PFSK-1 (cell line): ENCODE measurements at regions not wholly inside any gene's neighbourhood (a gene's known extent, or its start where the extent isn't known, plus 50 kb on each side); places are given as distances from the start of the nearest gene placed in this dataset.

ENCODE experiments used
- FOXP2 ChIP-seq: optimal IDR thresholded peaks from 2 replicates; pipeline ENCODE3; 2011; ENCODE audit warnings: borderline replicate concordance, control low read depth, inconsistent platforms; ENCODE audit not compliant: insufficient read depth; ENCODE audit errors: extremely low read length, extremely low read depth
- POLR2AphosphoS5 ChIP-seq: IDR thresholded peaks from 2 replicates; pipeline ENCODE4 v1.6.1; 2012; ENCODE audit warnings: low read depth, mild to moderate bottlenecking, control low read depth, low read length, moderate library complexity
- REST ChIP-seq, 2 experiments: IDR thresholded peaks; 2 replicates each; pipeline versions ENCODE4 v1.6.1 to v1.8.0; 2011 to 2012; ENCODE audit warnings: low read depth in 2 of 2, low read length in 2 of 2, control low read depth in 1 of 2, inconsistent platforms in 1 of 2, mild to moderate bottlenecking in 1 of 2, moderate library complexity in 1 of 2; ENCODE audit not compliant: insufficient read depth in 1 of 2
- SIN3A ChIP-seq: IDR thresholded peaks from 2 replicates; pipeline ENCODE4 v1.6.1; 2012; ENCODE audit warnings: mild to moderate bottlenecking, low read length, moderate library complexity, borderline replicate concordance; ENCODE audit not compliant: insufficient read depth
- TAF1 ChIP-seq: IDR thresholded peaks from 2 replicates; pipeline ENCODE4 v1.6.1; 2012; ENCODE audit warnings: low read length, control low read depth, borderline replicate concordance; ENCODE audit not compliant: insufficient read depth

DNA sequence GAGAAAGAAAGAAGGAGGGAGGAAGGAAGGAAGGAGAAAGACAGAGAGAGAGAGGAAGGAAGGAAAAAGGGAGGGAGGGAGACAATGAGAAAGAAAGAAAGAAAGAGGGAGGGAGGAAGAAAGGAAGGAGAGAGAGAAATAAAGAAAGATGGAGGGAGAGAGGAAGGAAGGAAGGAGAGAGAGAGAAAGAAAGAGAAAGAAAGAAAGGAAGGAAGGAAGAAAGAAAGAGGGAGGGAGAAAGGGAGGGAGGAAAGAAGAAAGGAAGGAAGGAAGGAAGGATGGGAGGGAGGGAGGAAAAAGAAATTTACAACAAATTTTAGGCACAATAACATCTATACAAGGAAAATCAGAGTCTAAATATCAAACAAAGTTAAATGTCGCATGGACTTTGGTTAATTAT is 332.6 kb upstream of the KLF6 start:
- TF ChIP-seq REST (IDR thresholded peaks at IDR 0.05; ENCODE audit: insufficient read depth in 1 of 2, low read depth in 2 of 2, low read length in 2 of 2) (no peak), SIN3A (no peak), TAF1 (no peak), POLR2AphosphoS5 (no peak), FOXP2 (no peak)

GRCh38 chr10:4111643-4112042 is 326.6 kb upstream of the KLF6 start:
- no peak for TF ChIP-seq REST (IDR thresholded peaks at IDR 0.05; ENCODE audit: insufficient read depth in 1 of 2, low read depth in 2 of 2, low read length in 2 of 2)
- TF ChIP-seq POLR2AphosphoS5 = no peak
- TF ChIP-seq FOXP2 = no peak

- TF ChIP-seq POLR2AphosphoS5 = no peak
Measured at GRCh38 chr10:4109469-4109868, 324.5 kb upstream of the KLF6 start.

GRCh38 chr10:4108693-4109092 is 323.7 kb upstream of the KLF6 start:
- TF ChIP-seq TAF1 = no peak
- no peak for TF ChIP-seq REST (IDR thresholded peaks at IDR 0.05; ENCODE audit: insufficient read depth in 1 of 2, low read depth in 2 of 2, low read length in 2 of 2)

- no peak for TF ChIP-seq FOXP2
- no peak for TF ChIP-seq SIN3A
- TF ChIP-seq TAF1 = no peak
- TF ChIP-seq REST (IDR thresholded peaks at IDR 0.05; ENCODE audit: insufficient read depth in 1 of 2, low read depth in 2 of 2, low read length in 2 of 2) = no peak
- no peak for TF ChIP-seq POLR2AphosphoS5
Measured at GRCh38 chr10:4107285-4107851, 322.4 kb upstream of the KLF6 start.

GRCh38 chr10:4103603-4104002 is 318.6 kb upstream of the KLF6 start:
- TF ChIP-seq REST (IDR thresholded peaks at IDR 0.05; ENCODE audit: insufficient read depth in 1 of 2, low read depth in 2 of 2, low read length in 2 of 2) (no peak), FOXP2 (no peak), TAF1 (no peak), SIN3A (no peak), POLR2AphosphoS5 (no peak)
